H9 (cell line): ENCODE measurements at regions not wholly inside any gene's neighbourhood (a gene's known extent, or its start where the extent isn't known, plus 50 kb on each side); places are given as distances from the start of the nearest gene placed in this dataset.

Source experiments
- DNase-seq: peaks from one replicate; pipeline ENCODE4 v3.0.0-alpha.2; 2017
- H2AFZ ChIP-seq: one replicate; pipeline ENCODE4 v1.6.1; 2013; ENCODE audit warnings: mild to moderate bottlenecking, low read length, control low read depth, moderate library complexity
- H2AK5ac ChIP-seq: 2 replicates; pipeline ENCODE4 v1.6.1; 2013; ENCODE audit warnings: low read length, control low read depth, mixed read lengths; ENCODE audit not compliant: insufficient read length
- H2BK120ac ChIP-seq: one replicate; pipeline ENCODE4 v1.6.1; 2013; ENCODE audit warnings: low read depth, mild to moderate bottlenecking, low read length, control low read depth, inconsistent platforms; ENCODE audit not compliant: poor library complexity, severe bottlenecking
- H2BK12ac ChIP-seq: 2 replicates; pipeline ENCODE4 v1.6.1; 2013; ENCODE audit warnings: low read length, control low read depth, mixed read lengths, low read depth; ENCODE audit not compliant: insufficient read length
- H2BK15ac ChIP-seq: 2 replicates; pipeline ENCODE4 v1.6.1; 2013; ENCODE audit warnings: low read depth, low read length, control low read depth
- H2BK20ac ChIP-seq: one replicate; pipeline ENCODE4 v1.6.1; 2013; ENCODE audit warnings: low read depth, mild to moderate bottlenecking, low read length, control low read depth, inconsistent platforms; ENCODE audit not compliant: poor library complexity, severe bottlenecking
- H2BK5ac ChIP-seq: 2 replicates; pipeline ENCODE4 v1.6.1; 2013; ENCODE audit warnings: low read length, control low read depth, mixed read lengths; ENCODE audit not compliant: insufficient read length
- H3K14ac ChIP-seq: 2 replicates; pipeline ENCODE4 v1.6.1; 2013; ENCODE audit warnings: low read length, control low read depth; ENCODE audit not compliant: insufficient read depth
- H3K18ac ChIP-seq: 2 replicates; pipeline ENCODE4 v1.6.1; 2013; ENCODE audit warnings: low read depth, mild to moderate bottlenecking, mixed read lengths, low read length, control low read depth; ENCODE audit not compliant: insufficient read length
- H3K23ac ChIP-seq: 2 replicates; pipeline ENCODE4 v1.6.1; 2013; ENCODE audit warnings: low read length, control low read depth, mixed read lengths, low read depth; ENCODE audit not compliant: insufficient read length
- H3K23me2 ChIP-seq: 2 replicates; pipeline ENCODE4 v1.6.1; 2013; ENCODE audit warnings: low read depth, mild to moderate bottlenecking, mixed read lengths, low read length, control low read depth; ENCODE audit not compliant: insufficient read length, poor library complexity, severe bottlenecking
- H3K27ac ChIP-seq: 2 replicates; pipeline ENCODE4 v1.5.1; 2013; ENCODE audit warnings: low read length, control low read depth, mixed read lengths, low read depth; ENCODE audit not compliant: insufficient read length
- H3K27me3 ChIP-seq: 2 replicates; pipeline ENCODE4 v1.6.1; 2013; ENCODE audit warnings: low read length, control low read depth, inconsistent platforms; ENCODE audit not compliant: insufficient read depth
- H3K4ac ChIP-seq: 2 replicates; pipeline ENCODE4 v1.6.1; 2013; ENCODE audit warnings: low read depth, mild to moderate bottlenecking, control low read depth, inconsistent platforms, low read length, moderate library complexity
- H3K4me1 ChIP-seq: 2 replicates; pipeline ENCODE4 v1.6.1; 2013; ENCODE audit warnings: low read length, control low read depth, inconsistent platforms; ENCODE audit not compliant: insufficient read depth
- H3K4me2 ChIP-seq: 2 replicates; pipeline ENCODE4 v1.6.1; 2013; ENCODE audit warnings: low read length, control low read depth, mixed read lengths; ENCODE audit not compliant: insufficient read length, insufficient read depth
- H3K56ac ChIP-seq: 2 replicates; pipeline ENCODE4 v1.6.1; 2013; ENCODE audit warnings: low read depth, mild to moderate bottlenecking, mixed read lengths, low read length, control low read depth; ENCODE audit not compliant: insufficient read length
- H3K79me1 ChIP-seq: 2 replicates; pipeline ENCODE4 v1.6.1; 2013; ENCODE audit warnings: low read depth, mild to moderate bottlenecking, moderate library complexity, low read length, control low read depth, inconsistent platforms; ENCODE audit not compliant: insufficient read depth, poor library complexity, severe bottlenecking
- H3K79me2 ChIP-seq: 2 replicates; pipeline ENCODE4 v1.6.1; 2013; ENCODE audit warnings: low read length, control low read depth, inconsistent platforms; ENCODE audit not compliant: insufficient read depth
- H3K9ac ChIP-seq: 2 replicates; pipeline ENCODE4 v1.6.1; 2013; ENCODE audit warnings: low read length, control low read depth, mixed read lengths; ENCODE audit not compliant: insufficient read length; ENCODE audit errors: extremely low read depth
- H3K9me3 ChIP-seq: one replicate; pipeline ENCODE4 v1.6.1; 2013; ENCODE audit warnings: low read depth, low read length, inconsistent platforms; ENCODE audit not compliant: control insufficient read depth
- H3T11ph ChIP-seq: one replicate; pipeline ENCODE4 v1.6.1; 2013; ENCODE audit warnings: mild to moderate bottlenecking, low read length, control low read depth, inconsistent platforms
- H4K20me1 ChIP-seq: one replicate; pipeline ENCODE4 v1.6.1; 2013; ENCODE audit not compliant: control insufficient read depth, insufficient read length, insufficient read depth
- H4K5ac ChIP-seq: 2 replicates; pipeline ENCODE4 v1.6.1; 2013; ENCODE audit warnings: low read depth, mild to moderate bottlenecking, mixed read lengths, low read length, control low read depth; ENCODE audit not compliant: insufficient read length
- H4K8ac ChIP-seq: replicated peaks from 2 replicates; pipeline ENCODE4 v1.6.1; 2013; ENCODE audit warnings: low read length, control low read depth, mixed read lengths, low read depth; ENCODE audit not compliant: insufficient read length
- H4K91ac ChIP-seq: 2 replicates; pipeline ENCODE4 v1.6.1; 2013; ENCODE audit warnings: low read depth, mild to moderate bottlenecking, moderate library complexity, mixed read lengths, low read length, control low read depth; ENCODE audit not compliant: insufficient read length
- H3K27ac Mint-ChIP-seq, 3 experiments: 2 replicates in 2 of 3; 3 replicates in 1 of 3; pipeline ENCODE4 v1.8.0; 2020 to 2021; ENCODE audit warnings: mixed read lengths in 3 of 3, mild to moderate bottlenecking in 1 of 3, moderate library complexity in 1 of 3
- H3K27me3 Mint-ChIP-seq: 2 replicates; pipeline ENCODE4 v1.8.0; 2021; ENCODE audit warnings: low read depth, mild to moderate bottlenecking, moderate library complexity, mixed read lengths
- H3K36me3 Mint-ChIP-seq, 3 experiments: 2 replicates in 2 of 3; 3 replicates in 1 of 3; pipeline ENCODE4 v1.8.0; 2020 to 2021; ENCODE audit warnings: low read depth in 3 of 3, mixed read lengths in 3 of 3; ENCODE audit not compliant: insufficient read depth in 1 of 3
- H3K4me1 Mint-ChIP-seq, 2 experiments: 2 replicates each; pipeline ENCODE4 v1.8.0; 2020; ENCODE audit warnings: mixed read lengths in 2 of 2
- H3K4me3 Mint-ChIP-seq, 2 experiments: 2 replicates in 1 of 2; 3 replicates in 1 of 2; pipeline ENCODE4 v1.8.0; 2020 to 2021; ENCODE audit warnings: mild to moderate bottlenecking in 2 of 2, mixed read lengths in 2 of 2, moderate library complexity in 1 of 2
- H3K9me3 Mint-ChIP-seq, 2 experiments: 2 replicates in 1 of 2; 3 replicates in 1 of 2; pipeline ENCODE4 v1.8.0; 2020; ENCODE audit warnings: mild to moderate bottlenecking in 2 of 2, mixed read lengths in 2 of 2, moderate library complexity in 1 of 2
- WGBS: extraction: QIAGEN DNeasy Blood & Tissue Kit; methylation state at CpG from one replicate; pipeline ENCODE4 v1.1.7; 2013; ENCODE audit warnings: missing lambda C conversion rate, low lambda C conversion rate, mixed read lengths; ENCODE audit not compliant: insufficient read length; ENCODE audit errors: extremely low coverage; 5-methylcytosine and 5-hydroxymethylcytosine counted together
- TF ChIP-seq, protein P1 (sequence below): fragments of 200-600 bp; sonication (generic); conservative IDR thresholded peaks from 3 replicates; pipeline ENCODE4 v1.8.0; 2021; ENCODE audit warnings: antibody characterized with exemption, mild to moderate bottlenecking

DNA sequence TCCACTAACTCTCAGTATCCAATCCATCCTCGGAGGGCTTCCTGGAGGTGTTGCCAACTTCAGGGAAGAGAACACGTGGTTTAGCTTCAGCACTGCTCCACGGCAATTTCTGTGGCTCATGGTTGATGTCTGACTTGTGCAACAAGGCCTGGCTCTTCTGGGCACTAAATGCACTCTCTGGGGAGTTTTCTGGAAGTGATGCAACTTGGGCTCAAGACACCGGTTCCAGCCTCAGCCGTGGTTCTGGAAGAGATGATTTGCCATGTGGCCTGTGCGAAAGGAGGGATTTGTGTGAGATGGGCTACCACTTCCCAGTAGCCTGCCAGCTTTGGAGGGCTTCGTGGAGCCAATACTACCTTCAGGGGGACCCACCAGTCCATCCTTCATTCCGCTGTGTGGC, 118.6 kb upstream of the RTL1 start:
- no peak overlapping the region for H2BK15ac ChIP-seq
- H3K27me3 Mint-ChIP-seq: peaks cover 28% of the 10 kb centered on the region

More for the DNA sequence above, 118.6 kb upstream of the RTL1 start:
- Histone ChIP-seq H3K79me1 (no peaks in the 10 kb centered on the region), H3K56ac (no peak overlapping the region), H4K91ac (no peak overlapping the region), H4K20me1 (no peaks in the 10 kb centered on the region), H4K8ac (no peak overlapping the region), H4K5ac (no peak overlapping the region), H3K4ac (no peak overlapping the region), H3K9ac (no peak overlapping the region), H2BK120ac (no peak overlapping the region), H3K79me2 (no peaks in the 10 kb centered on the region), H3K14ac (no peak overlapping the region), H3K23me2 (no peaks in the 10 kb centered on the region), H3K18ac (no peak overlapping the region), H2BK20ac (no peak overlapping the region), H3K23ac (no peak overlapping the region), H3T11ph (no peak overlapping the region), H2AK5ac (no peak overlapping the region), H2AFZ (no peak overlapping the region), H3K27me3 (no peaks in the 10 kb centered on the region), H3K4me2 (no peak overlapping the region), H3K27ac (no peak overlapping the region), H2BK12ac (no peak overlapping the region), H3K4me1 (no peaks in the 10 kb centered on the region), H2BK5ac (no peak overlapping the region), H3K9me3 (no peaks in the 10 kb centered on the region)
- TF ChIP-seq, protein P1, sequence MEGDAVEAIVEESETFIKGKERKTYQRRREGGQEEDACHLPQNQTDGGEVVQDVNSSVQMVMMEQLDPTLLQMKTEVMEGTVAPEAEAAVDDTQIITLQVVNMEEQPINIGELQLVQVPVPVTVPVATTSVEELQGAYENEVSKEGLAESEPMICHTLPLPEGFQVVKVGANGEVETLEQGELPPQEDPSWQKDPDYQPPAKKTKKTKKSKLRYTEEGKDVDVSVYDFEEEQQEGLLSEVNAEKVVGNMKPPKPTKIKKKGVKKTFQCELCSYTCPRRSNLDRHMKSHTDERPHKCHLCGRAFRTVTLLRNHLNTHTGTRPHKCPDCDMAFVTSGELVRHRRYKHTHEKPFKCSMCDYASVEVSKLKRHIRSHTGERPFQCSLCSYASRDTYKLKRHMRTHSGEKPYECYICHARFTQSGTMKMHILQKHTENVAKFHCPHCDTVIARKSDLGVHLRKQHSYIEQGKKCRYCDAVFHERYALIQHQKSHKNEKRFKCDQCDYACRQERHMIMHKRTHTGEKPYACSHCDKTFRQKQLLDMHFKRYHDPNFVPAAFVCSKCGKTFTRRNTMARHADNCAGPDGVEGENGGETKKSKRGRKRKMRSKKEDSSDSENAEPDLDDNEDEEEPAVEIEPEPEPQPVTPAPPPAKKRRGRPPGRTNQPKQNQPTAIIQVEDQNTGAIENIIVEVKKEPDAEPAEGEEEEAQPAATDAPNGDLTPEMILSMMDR: no peak
- peaks cover 25 to 41% of the 10 kb centered on the region in 2 experiments; a peak in 4 of 5 replicates for H3K9me3 Mint-ChIP-seq
- peaks cover 7 to 15% (median 7%) of the 10 kb centered on the region in 3 experiments; a peak in 5 of 7 replicates for H3K36me3 Mint-ChIP-seq
- WGBS: no CpG with 5 or more reads among the region's 8 CpGs
- no peaks in the 10 kb centered on the region for H3K4me1 Mint-ChIP-seq
- no peak overlapping the region for H3K27ac Mint-ChIP-seq
- no peak for DNase-seq
- no peak overlapping the region; a peak in 1 of 5 replicates for H3K4me3 Mint-ChIP-seq
